ENCODE measurements at regions not wholly inside any gene's neighbourhood (a gene's known extent, or its start where the extent isn't known, plus 50 kb on each side); places are given as distances from the start of the nearest gene placed in this dataset.

DNA sequence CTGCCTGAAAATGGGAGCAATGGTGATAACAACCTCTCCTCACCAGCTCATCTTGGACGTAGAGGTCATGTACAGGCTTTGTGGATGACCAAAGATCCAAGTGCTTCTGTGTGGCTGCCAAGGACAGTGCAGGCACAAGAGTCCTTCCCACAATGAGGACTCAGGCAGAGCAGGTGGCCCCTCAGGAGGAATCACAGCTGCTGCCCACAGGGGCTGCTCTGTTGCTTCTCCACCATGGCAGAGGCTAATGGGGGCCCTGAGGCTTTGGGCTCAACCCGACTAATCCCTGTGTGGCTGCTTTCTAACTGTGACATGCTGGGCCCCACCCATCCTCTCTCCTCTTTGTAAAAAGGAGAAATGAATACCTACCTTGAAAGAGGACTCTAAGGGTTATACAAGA lies 58.1 kb upstream of the MRPS22 start:
- H3K4me2 ChIP-seq (ENCODE audit: low read length): no peak overlapping the region
- no peaks in the 10 kb centered on the region for H3K79me2 ChIP-seq (ENCODE audit: control insufficient read depth, insufficient read depth, low read length, poor library complexity)
- no peak overlapping the region for H2BK120ac ChIP-seq (ENCODE audit: insufficient read depth, low read length, poor library complexity)
- no peaks in the 10 kb centered on the region for H3K79me1 ChIP-seq (ENCODE audit: low read length)
- no peak overlapping the region for H3K4ac ChIP-seq (ENCODE audit: low read depth, low read length)
- no peak overlapping the region for H2AFZ ChIP-seq (ENCODE audit: insufficient read depth, low read length, poor library complexity)
- H3K18ac ChIP-seq (ENCODE audit: low read length): no peak overlapping the region
- no CpG with 5 or more reads among the region's 2 CpGs for WGBS (ENCODE audit: extremely low coverage, insufficient coverage, insufficient read length)
- no peak overlapping the region for H2BK12ac ChIP-seq (ENCODE audit: low read length)
- H3K9ac ChIP-seq (ENCODE audit: low read length): no peak overlapping the region
- H2BK5ac ChIP-seq (ENCODE audit: low read depth, low read length, poor library complexity): no peak overlapping the region
- no peak for DNase-seq
- no peak overlapping the region for H3K23ac ChIP-seq (ENCODE audit: low read length)
- H3K36me3 ChIP-seq (ENCODE audit: control insufficient read depth in 1 of 2, insufficient read depth in 2 of 2, low read length in 2 of 2): no peaks in the 10 kb centered on the region
- no peak overlapping the region for H4K12ac ChIP-seq (ENCODE audit: low read depth, low read length)
- H3K14ac ChIP-seq (ENCODE audit: low read length): no peak overlapping the region
- H4K91ac ChIP-seq (ENCODE audit: low read depth, low read length): no peak overlapping the region
- H3K4me3 ChIP-seq (ENCODE audit: low read depth, low read length): no peak overlapping the region
- no peaks in the 10 kb centered on the region for H3K27me3 ChIP-seq (ENCODE audit: insufficient read depth, low read length)
- no peak overlapping the region for H3K27ac ChIP-seq (ENCODE audit: low read depth, low read length)
- peaks cover 3% of the 10 kb centered on the region for H3K9me3 ChIP-seq (ENCODE audit: insufficient read depth, low read depth, low read length)
- no peaks in the 10 kb centered on the region for H3K4me1 ChIP-seq (ENCODE audit: control insufficient read depth in 1 of 2, insufficient read depth in 2 of 2, low read length in 2 of 2)
- H4K8ac ChIP-seq (ENCODE audit: low read depth, low read length): no peak overlapping the region
- H2AK5ac ChIP-seq (ENCODE audit: low read length): no peak overlapping the region

DNA sequence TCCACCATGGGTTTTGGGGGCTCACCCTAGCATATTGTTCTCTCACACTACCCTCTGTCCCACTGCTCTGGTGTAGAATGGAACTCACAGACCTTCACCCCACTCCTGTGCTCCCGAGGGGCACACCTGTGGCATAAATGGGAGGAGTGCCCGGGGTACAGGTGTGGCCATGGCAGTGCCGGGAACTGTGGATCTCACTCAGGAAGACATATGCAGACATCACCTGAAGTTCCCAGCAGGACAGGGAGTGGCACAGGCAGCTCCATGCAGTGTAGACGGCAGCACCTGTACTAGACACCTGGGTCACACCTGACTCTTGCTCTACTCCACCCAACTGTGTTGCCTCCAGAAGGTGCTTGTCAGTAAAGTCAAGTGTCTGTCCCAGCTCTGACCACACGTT lies 57.6 kb upstream of the MRPS22 start:
- Histone ChIP-seq H4K8ac (ENCODE audit: low read depth, low read length) (no peak overlapping the region), H4K91ac (ENCODE audit: low read depth, low read length) (no peak overlapping the region), H2BK120ac (ENCODE audit: insufficient read depth, low read length, poor library complexity) (no peak overlapping the region), H3K14ac (ENCODE audit: low read length) (no peak overlapping the region), H3K9ac (ENCODE audit: low read length) (no peak overlapping the region), H3K4ac (ENCODE audit: low read depth, low read length) (no peak overlapping the region), H3K23ac (ENCODE audit: low read length) (no peak overlapping the region), H3K4me1 (ENCODE audit: control insufficient read depth in 1 of 2, insufficient read depth in 2 of 2, low read length in 2 of 2) (no peaks in the 10 kb centered on the region), H3K79me2 (ENCODE audit: control insufficient read depth, insufficient read depth, low read length, poor library complexity) (no peaks in the 10 kb centered on the region), H3K18ac (ENCODE audit: low read length) (no peak overlapping the region), H3K9me3 (ENCODE audit: insufficient read depth, low read depth, low read length) (no peaks in the 10 kb centered on the region), H2AK5ac (ENCODE audit: low read length) (no peak overlapping the region), H2AFZ (ENCODE audit: insufficient read depth, low read length, poor library complexity) (no peak overlapping the region), H2BK12ac (ENCODE audit: low read length) (no peak overlapping the region), H3K4me2 (ENCODE audit: low read length) (no peak overlapping the region), H3K36me3 (ENCODE audit: control insufficient read depth in 1 of 2, insufficient read depth in 2 of 2, low read length in 2 of 2) (no peaks in the 10 kb centered on the region), H3K27ac (ENCODE audit: low read depth, low read length) (no peak overlapping the region), H4K12ac (ENCODE audit: low read depth, low read length) (no peak overlapping the region), H3K4me3 (ENCODE audit: low read depth, low read length) (no peak overlapping the region), H3K79me1 (ENCODE audit: low read length) (no peaks in the 10 kb centered on the region), H3K27me3 (ENCODE audit: insufficient read depth, low read length) (no peaks in the 10 kb centered on the region), H2BK5ac (ENCODE audit: low read depth, low read length, poor library complexity) (no peak overlapping the region)
- DNase-seq: no peak
- WGBS (ENCODE audit: extremely low coverage, insufficient coverage, insufficient read length): no CpG with 5 or more reads among the region's 5 CpGs

DNA sequence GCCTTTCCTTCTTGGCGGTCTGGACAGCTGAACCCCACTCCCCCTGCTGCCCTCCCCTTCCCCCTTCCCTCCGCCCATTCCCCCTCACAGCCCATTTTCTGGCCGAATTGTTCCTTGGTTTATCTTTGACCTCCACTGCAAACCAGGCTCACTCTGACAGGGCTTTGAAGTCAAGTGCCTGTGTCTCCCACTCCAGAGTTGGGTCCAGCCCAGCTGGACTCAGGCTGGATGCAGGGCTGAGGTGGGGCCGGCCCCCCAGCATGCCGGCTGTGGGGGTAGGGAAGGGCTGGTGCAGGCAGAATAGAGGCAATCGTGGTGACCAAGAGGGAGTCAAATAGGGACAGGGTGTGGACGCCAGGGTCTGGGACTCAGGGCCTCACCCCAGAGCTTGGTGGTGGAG lies 57.0 kb upstream of the MRPS22 start:
- no peak overlapping the region for H2BK12ac ChIP-seq (ENCODE audit: low read length)
- no CpG with 5 or more reads among the region's 7 CpGs for WGBS (ENCODE audit: extremely low coverage, insufficient coverage, insufficient read length)
- no peaks in the 10 kb centered on the region for H3K36me3 ChIP-seq (ENCODE audit: control insufficient read depth in 1 of 2, insufficient read depth in 2 of 2, low read length in 2 of 2)

DNA sequence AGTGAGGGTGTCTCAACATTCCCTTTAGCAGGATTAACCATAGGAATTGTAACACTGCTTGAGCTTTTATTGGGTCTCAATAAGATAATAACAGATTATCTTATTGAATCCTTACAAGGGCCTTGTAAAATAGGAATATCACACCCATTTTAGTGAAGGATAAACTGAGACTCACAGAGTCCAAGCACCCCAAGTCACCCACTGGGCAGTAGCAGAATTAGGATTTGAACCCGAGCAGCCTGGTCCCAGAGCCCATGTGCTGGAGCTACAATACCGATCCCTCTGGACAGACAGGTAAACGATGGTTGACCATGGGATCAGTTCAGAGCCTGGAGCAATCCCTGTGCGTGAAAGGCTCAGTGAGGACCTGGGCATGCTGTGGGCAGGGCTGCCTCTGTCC lies 56.3 kb upstream of the MRPS22 start:
- H3K23ac ChIP-seq (ENCODE audit: low read length): no peak overlapping the region
- H3K36me3 ChIP-seq (ENCODE audit: control insufficient read depth in 1 of 2, insufficient read depth in 2 of 2, low read length in 2 of 2): no peaks in the 10 kb centered on the region
- H3K9me3 ChIP-seq (ENCODE audit: insufficient read depth, low read depth, low read length): no peaks in the 10 kb centered on the region

More for the DNA sequence above, 57.0 kb upstream of the MRPS22 start:
- Histone ChIP-seq H3K14ac (ENCODE audit: low read length) (no peak overlapping the region), H2AK5ac (ENCODE audit: low read length) (no peak overlapping the region), H4K8ac (ENCODE audit: low read depth, low read length) (no peak overlapping the region), H3K9ac (ENCODE audit: low read length) (no peak overlapping the region), H3K79me2 (ENCODE audit: control insufficient read depth, insufficient read depth, low read length, poor library complexity) (no peaks in the 10 kb centered on the region), H3K9me3 (ENCODE audit: insufficient read depth, low read depth, low read length) (no peaks in the 10 kb centered on the region), H3K4me3 (ENCODE audit: low read depth, low read length) (no peak overlapping the region), H3K27me3 (ENCODE audit: insufficient read depth, low read length) (no peaks in the 10 kb centered on the region), H4K12ac (ENCODE audit: low read depth, low read length) (no peak overlapping the region), H2BK120ac (ENCODE audit: insufficient read depth, low read length, poor library complexity) (no peak overlapping the region), H3K4ac (ENCODE audit: low read depth, low read length) (no peak overlapping the region), H2AFZ (ENCODE audit: insufficient read depth, low read length, poor library complexity) (no peak overlapping the region), H3K4me2 (ENCODE audit: low read length) (no peak overlapping the region), H3K79me1 (ENCODE audit: low read length) (no peaks in the 10 kb centered on the region), H3K27ac (ENCODE audit: low read depth, low read length) (no peak overlapping the region), H2BK5ac (ENCODE audit: low read depth, low read length, poor library complexity) (no peak overlapping the region), H3K18ac (ENCODE audit: low read length) (no peak overlapping the region), H3K23ac (ENCODE audit: low read length) (no peak overlapping the region), H4K91ac (ENCODE audit: low read depth, low read length) (no peak overlapping the region), H3K4me1 (ENCODE audit: control insufficient read depth in 1 of 2, insufficient read depth in 2 of 2, low read length in 2 of 2) (no peaks in the 10 kb centered on the region)
- DNase-seq: no peak

More for the DNA sequence above, 56.3 kb upstream of the MRPS22 start:
- Histone ChIP-seq H3K4me2 (ENCODE audit: low read length) (no peak overlapping the region), H3K4ac (ENCODE audit: low read depth, low read length) (no peak overlapping the region), H2AK5ac (ENCODE audit: low read length) (no peak overlapping the region), H3K79me2 (ENCODE audit: control insufficient read depth, insufficient read depth, low read length, poor library complexity) (no peaks in the 10 kb centered on the region), H3K18ac (ENCODE audit: low read length) (no peak overlapping the region), H3K14ac (ENCODE audit: low read length) (no peak overlapping the region), H2BK12ac (ENCODE audit: low read length) (no peak overlapping the region), H4K8ac (ENCODE audit: low read depth, low read length) (no peak overlapping the region), H2AFZ (ENCODE audit: insufficient read depth, low read length, poor library complexity) (no peak overlapping the region), H4K91ac (ENCODE audit: low read depth, low read length) (no peak overlapping the region), H3K4me1 (ENCODE audit: control insufficient read depth in 1 of 2, insufficient read depth in 2 of 2, low read length in 2 of 2) (no peaks in the 10 kb centered on the region), H2BK5ac (ENCODE audit: low read depth, low read length, poor library complexity) (no peak overlapping the region), H3K27me3 (ENCODE audit: insufficient read depth, low read length) (no peaks in the 10 kb centered on the region), H3K4me3 (ENCODE audit: low read depth, low read length) (no peak overlapping the region), H4K12ac (ENCODE audit: low read depth, low read length) (no peak overlapping the region), H3K27ac (ENCODE audit: low read depth, low read length) (no peak overlapping the region), H2BK120ac (ENCODE audit: insufficient read depth, low read length, poor library complexity) (no peak overlapping the region), H3K79me1 (ENCODE audit: low read length) (no peaks in the 10 kb centered on the region), H3K9ac (ENCODE audit: low read length) (no peak overlapping the region)
- WGBS (ENCODE audit: extremely low coverage, insufficient coverage, insufficient read length): no CpG with 5 or more reads among the region's 4 CpGs
- no peak for DNase-seq
